ENCODE measurements at regions not wholly inside any gene's neighbourhood (a gene's known extent, or its start where the extent isn't known, plus 50 kb on each side); places are given as distances from the start of the nearest gene placed in this dataset.
"Not testable (repeated sequence)": the region's sequence is repeated elsewhere in the genome, so short reads cannot be mapped to it uniquely, and the experiment has no call there.

- not testable (repeated sequence) for TF ChIP-seq ATF3 (CRISPR knock-in tag; IDR thresholded peaks at IDR 0.05); CTCF (CRISPR knock-in tag; IDR thresholded peaks at IDR 0.05); USF2 (IDR thresholded peaks at IDR 0.05; ENCODE audit: low read depth, low read length); USF2 (CRISPR knock-in tag; IDR thresholded peaks at IDR 0.05; ENCODE audit: borderline replicate concordance); EZH2 (conservative IDR thresholded peaks at IDR 0.05; ENCODE audit: low read depth, low read length); IRF2 (CRISPR knock-in tag; IDR thresholded peaks at IDR 0.05); ZNF672 (CRISPR knock-in tag; IDR thresholded peaks at IDR 0.05); ARNT (IDR thresholded peaks at IDR 0.05); THAP7 (CRISPR knock-in tag; IDR thresholded peaks at IDR 0.05); ZNF282 (IDR thresholded peaks at IDR 0.05; ENCODE audit: partially characterized antibody); ZNF142 (CRISPR knock-in tag; IDR thresholded peaks at IDR 0.05); PATZ1 (CRISPR knock-in tag; IDR thresholded peaks at IDR 0.05); HDAC6 (IDR thresholded peaks at IDR 0.05; ENCODE audit: low read depth, low read length); DMTF1 (CRISPR knock-in tag; IDR thresholded peaks at IDR 0.05); FOXM1 (CRISPR knock-in tag; IDR thresholded peaks at IDR 0.05)
Observed at GRCh38 chr9:65462476-65462875, 177.5 kb upstream of the FOXD4L5 start.

Measured in HepG2 (cell line).